ENCODE measurements at regions not wholly inside any gene's neighbourhood (a gene's known extent, or its start where the extent isn't known, plus 50 kb on each side); places are given as distances from the start of the nearest gene placed in this dataset.

- no peak for TF ChIP-seq SPI1 (IDR thresholded peaks at IDR 0.05; ENCODE audit: low read depth, low read length)
- no peak for TF ChIP-seq POLR2AphosphoS5 (IDR thresholded peaks at IDR 0.05; ENCODE audit: low read depth, low read length)
- TF ChIP-seq POLR2A (IDR thresholded peaks at IDR 0.05; ENCODE audit: low read depth, low read length): no peak
Measured at GRCh38 chr20:52918311-52918710, 53.8 kb upstream of the TSHZ2 start.
